Heart left ventricle (tissue), 13 donors: ENCODE measurements at regions not wholly inside any gene's neighbourhood (a gene's known extent, or its start where the extent isn't known, plus 50 kb on each side); places are given as distances from the start of the nearest gene placed in this dataset.

ENCODE experiments used
- POLR2A ChIP-seq, 2 donors: fragments of 450-650 bp; IDR thresholded peaks; one replicate each; pipeline ENCODE4 v1.6.1; 2017; ENCODE audit warnings: antibody characterized with exemption in 2 of 2, mild to moderate bottlenecking in 2 of 2, moderate library complexity in 2 of 2
- TF ChIP-seq, protein P1 (sequence below), 12 donors: fragments of 200-600 bp; sonication (generic) in 4 of 12; IDR thresholded peaks; one replicate each; pipeline versions ENCODE4 v1.5.0 to v1.8.0; 2018 to 2022; ENCODE audit warnings: antibody characterized with exemption in 12 of 12, mild to moderate bottlenecking in 5 of 12
- donor health status: ischemic (EF 13 %, LVEDD 7.1; RV severe dilation, severe dysfunction).
- donor health status: DM: no; HTN: yes; CAD: no.
- donor health status: DM: no; HTN: no; CAD: no.
- donor health status: ischemic (EF 25% LVEDD 6.9; RV normal size, moderate dysfunction).
- donor health status: ischemic (EF 25% LVEDD 5.7; RV mildly dilated, moderate dysfunction).
- donor health status: ischemic (EF 35%, LVEDD 5.7; RV mildly dilated, moderate dysfunction).
- donor health status: nonischemic (EF 11% LVEDD 7.7; RV severe dilation, severe dysfunction).
- donor health status: DM: yes; HTN: yes; CAD: no.
- donor health status: PGD.
- donor health status: ischemic (EF 29% LVEDD 5.4; RV normal size, mild dysfunction).
- donor health status: nonischemic (EF 23%, LVEDD 6.1; RV moderate dilation, normal function).

DNA sequence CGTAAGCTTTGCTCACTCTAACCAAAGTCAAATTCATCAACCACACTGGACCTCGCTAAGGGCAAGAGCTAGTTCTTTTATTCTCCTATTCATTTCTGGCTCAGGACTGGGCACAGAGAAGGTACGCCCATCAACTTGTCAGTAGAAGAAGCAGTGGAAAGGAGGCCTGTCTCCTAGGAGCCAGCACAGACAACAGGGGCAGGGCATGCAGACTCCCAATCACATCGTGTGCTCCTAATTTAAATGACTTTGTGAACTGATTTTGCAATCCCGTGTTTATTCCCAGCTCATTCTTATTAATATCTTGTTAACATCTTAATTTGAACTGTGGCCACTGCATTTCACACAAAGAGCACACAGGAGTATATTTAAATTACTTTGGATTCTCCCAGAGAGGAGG, 161.1 kb upstream of the BCL6 start:
- TF ChIP-seq, protein P1, sequence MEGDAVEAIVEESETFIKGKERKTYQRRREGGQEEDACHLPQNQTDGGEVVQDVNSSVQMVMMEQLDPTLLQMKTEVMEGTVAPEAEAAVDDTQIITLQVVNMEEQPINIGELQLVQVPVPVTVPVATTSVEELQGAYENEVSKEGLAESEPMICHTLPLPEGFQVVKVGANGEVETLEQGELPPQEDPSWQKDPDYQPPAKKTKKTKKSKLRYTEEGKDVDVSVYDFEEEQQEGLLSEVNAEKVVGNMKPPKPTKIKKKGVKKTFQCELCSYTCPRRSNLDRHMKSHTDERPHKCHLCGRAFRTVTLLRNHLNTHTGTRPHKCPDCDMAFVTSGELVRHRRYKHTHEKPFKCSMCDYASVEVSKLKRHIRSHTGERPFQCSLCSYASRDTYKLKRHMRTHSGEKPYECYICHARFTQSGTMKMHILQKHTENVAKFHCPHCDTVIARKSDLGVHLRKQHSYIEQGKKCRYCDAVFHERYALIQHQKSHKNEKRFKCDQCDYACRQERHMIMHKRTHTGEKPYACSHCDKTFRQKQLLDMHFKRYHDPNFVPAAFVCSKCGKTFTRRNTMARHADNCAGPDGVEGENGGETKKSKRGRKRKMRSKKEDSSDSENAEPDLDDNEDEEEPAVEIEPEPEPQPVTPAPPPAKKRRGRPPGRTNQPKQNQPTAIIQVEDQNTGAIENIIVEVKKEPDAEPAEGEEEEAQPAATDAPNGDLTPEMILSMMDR (IDR thresholded peaks at IDR 0.05): no peak
- TF ChIP-seq POLR2A (IDR thresholded peaks at IDR 0.05): no peak
